GM18520 (cell line): ENCODE measurements at regions not wholly inside any gene's neighbourhood (a gene's known extent, or its start where the extent isn't known, plus 50 kb on each side); places are given as distances from the start of the nearest gene placed in this dataset.

Source experiments
- ATAC-seq: cut with Tn5 transposase; IDR thresholded peaks from one replicate; pipeline ENCODE4 v1.9.1; 2021; ENCODE audit not compliant: unreplicated experiment

DNA sequence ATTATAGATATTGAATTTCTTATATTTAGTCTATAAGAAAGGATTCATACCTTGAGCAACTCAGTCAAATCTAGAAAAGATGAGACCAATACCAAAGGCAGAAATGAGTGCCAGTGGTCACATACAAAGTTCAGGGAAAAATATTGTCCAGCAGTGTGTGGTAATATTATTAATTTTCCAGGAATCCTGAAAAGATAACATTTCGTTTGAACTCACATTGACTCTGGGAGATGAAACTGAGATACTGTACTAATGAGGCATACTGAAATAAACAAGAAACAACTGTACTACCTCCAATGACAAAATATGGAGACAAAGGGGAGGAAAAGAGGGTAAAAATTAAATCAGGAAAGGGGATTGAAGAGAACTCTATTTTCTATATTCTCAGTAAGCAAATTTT is 212.4 kb downstream of the TRAM1L1 start:
- no peak for ATAC-seq

DNA sequence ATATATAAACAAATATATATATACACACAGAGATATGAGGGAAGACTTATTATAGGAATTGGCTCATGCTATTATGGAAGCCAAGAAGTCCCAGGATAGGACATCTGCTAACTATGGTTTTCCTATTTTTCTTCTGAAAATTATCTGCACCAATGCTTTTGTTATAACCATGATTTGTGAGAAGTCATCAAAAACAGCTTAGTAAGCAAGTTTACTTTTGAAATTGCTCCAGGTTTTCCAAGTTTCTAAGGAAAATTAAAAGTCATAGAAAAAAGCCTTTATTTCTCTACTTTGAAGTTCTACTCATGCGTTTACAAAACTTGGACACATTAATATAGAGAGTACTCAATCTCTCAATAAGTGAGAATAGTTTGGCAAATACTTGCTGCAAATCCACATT is 213.1 kb downstream of the TRAM1L1 start:
- ATAC-seq = no peak

DNA sequence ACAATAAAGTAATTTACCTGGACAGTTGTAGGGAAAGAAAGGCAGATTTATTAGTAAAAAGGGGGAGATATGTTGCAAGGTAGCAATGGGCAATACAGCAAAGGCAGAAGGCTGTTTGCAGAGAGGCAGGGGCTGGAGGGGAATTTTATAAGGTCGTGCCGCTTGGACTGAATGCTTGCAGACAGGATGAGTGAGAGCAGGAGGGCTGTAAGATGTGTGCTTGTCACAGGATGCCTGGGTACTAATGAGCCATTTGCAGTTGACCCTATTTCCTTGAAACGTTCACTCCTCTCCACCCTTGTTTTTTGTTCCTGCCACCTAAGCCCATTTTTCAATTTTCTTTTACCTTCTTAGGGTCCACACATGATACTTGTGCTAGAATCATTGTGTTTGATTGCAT is 214.7 kb downstream of the TRAM1L1 start:
- no peak for ATAC-seq

DNA sequence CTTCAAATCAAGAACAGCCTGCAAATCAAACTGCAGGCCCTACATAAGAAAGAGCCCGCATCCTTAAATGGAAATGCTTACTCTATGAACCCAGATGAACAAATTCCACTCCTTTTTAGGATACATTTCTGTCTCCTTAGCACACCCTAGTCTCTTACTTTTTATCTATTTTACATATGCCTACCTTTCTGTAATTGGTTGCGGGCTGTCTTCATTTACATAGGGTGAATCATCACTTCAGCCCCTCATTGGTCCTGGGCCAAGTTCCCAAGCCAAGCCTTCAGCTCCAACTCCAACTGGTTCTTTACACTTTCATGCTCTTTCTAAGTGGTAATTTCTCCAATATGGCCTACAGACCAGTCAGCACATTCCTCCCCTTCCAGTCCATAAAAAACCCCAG is 219.3 kb downstream of the TRAM1L1 start:
- no peak for ATAC-seq

DNA sequence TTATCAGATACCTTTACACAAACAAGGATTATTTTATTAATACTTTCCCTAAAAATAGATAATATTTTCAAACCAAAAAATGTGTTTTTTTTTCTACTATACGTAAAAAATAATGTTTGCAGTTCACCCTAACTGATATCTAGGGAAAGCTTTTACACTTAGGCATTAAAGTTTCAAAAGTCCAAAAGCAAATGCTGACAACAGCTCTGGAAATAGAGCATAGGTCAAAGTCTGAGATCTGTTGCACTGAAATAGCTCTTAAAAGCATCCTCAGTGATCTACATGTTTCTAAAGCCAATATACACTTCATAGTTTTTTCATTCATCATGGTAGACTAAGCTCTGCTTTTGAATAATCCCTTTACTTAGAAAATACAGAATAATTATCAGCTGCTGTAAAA is 222.8 kb downstream of the TRAM1L1 start:
- no peak for ATAC-seq

DNA sequence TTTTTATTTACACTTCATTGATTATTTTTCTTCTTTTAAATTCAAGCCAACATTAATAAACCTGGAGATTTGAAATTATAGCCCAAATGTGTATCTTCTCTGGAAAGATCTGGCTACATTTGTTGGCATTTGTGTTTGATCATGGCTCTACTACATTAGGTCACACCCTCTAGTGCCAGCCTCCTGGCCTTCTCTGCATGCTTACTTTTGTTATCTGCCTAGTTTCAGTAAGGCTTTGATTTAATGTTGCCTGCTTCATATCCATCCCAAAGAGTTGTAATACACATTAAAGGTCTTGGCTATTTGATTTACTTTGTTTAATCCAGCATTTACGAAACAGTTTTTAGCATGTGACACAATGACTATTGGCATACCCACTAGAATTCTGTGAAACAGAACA is 224.5 kb downstream of the TRAM1L1 start:
- no peak for ATAC-seq

DNA sequence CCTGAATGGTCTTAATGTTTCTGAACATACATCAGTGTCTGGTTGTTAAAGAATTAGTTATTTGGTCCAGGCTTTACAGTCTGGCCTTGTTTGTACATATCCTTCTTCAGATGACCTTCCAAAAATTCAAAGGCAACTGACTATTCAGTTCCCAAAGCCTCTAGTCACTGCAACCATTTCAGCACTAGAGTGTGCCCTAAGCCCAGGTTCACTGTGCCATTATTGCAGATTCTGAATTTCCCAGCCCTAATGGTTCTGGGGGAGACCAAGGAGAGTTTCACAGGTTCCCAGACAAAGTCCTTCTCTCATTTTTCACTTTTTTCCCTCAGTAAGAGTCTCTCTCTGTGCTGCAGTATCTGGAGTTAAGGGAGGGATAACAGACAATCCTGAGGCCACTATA is 235.8 kb downstream of the TRAM1L1 start:
- ATAC-seq = no peak

DNA sequence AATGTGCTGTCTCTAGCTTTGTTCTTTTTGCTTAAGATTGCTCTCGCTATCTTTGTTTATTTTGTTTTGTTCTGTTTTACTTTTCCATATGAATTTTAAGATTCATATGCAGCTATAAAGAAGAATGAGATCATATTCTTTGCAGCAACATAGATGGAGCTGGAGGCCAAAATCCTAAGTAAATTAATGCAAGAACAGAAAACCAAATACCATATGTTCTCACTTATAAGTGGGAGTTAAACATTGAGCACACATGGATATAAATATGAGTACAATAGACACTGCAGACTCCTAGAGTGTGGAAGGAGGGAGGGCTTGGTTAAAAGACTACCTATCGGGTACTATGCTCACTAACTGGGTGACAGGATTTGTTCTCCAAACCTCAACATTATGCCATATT is 237.8 kb downstream of the TRAM1L1 start:
- no peak for ATAC-seq

DNA sequence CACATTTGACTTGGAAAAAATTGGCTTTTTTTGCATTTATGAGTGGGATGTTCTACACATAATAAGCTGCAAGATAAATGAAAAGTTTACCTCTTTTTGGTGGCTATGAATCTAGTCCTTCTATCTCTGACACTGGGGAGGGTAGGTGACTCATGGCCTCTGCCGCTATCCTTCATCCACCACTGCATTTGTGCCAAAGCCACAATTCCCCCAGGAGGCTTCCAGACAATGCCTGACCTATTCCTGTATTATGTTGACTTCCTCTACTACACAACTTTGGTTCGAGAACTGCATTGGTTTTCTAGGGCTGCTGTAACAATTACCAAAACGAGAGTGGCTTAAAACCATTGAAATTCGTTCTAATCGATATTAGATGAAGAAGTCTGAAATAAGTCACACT is 245.6 kb downstream of the TRAM1L1 start:
- no peak for ATAC-seq

DNA sequence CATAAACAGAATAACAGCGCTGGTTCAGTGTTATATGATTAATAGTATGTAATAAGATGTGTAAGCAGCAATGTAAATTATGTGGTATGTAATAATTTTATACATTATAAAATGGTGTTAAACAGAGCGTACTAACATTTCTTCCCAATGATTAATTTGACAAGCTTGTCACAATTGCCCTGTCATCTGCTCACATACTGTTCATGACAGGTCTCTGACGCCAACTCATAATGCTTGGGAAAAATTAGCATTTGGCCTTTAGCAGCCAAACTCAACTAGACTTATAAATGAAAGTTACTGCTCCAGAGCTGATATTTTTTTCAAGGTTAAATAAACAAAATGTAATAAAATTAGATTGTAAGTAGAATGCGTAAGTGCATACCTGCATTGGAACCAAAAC is 246.8 kb downstream of the TRAM1L1 start:
- ATAC-seq = no peak

DNA sequence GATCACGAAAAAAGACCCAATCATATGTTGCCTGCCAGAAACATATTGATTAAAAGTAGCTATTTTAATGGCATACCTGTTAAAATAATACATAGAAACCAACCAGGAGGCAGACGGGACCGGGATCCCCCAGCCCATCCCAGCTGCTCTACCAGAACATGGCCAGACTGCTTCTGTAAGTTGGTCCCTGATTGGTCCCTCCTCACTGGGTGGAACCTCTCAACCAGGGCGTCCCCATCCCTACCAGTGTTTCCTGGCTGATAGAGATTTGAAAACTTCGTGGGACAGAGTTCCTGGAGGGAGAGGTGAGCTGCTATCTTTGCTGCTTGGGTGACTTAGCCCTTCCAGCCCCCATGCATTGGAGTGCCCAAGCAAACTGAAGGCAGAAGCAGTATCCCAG is 256.2 kb downstream of the TRAM1L1 start:
- ATAC-seq = no peak

DNA sequence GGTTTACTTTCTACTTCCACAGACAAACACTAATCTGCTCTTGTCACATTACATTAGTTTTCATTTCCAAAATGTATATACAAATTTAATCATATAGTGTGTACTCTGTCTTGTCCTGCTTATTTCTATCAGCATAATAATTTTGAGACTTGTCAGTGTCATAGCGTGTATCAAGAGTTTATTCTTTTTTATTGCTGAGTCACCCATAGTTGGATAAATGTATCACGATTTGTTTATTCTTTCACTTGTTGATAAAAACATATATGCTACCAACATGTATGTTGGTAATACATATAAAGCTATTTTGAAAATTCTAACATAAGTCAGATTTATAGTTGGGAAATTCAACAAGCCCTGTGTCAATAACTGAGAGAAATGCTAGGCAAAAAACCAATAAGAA is 261.2 kb downstream of the TRAM1L1 start:
- ATAC-seq = no peak

DNA sequence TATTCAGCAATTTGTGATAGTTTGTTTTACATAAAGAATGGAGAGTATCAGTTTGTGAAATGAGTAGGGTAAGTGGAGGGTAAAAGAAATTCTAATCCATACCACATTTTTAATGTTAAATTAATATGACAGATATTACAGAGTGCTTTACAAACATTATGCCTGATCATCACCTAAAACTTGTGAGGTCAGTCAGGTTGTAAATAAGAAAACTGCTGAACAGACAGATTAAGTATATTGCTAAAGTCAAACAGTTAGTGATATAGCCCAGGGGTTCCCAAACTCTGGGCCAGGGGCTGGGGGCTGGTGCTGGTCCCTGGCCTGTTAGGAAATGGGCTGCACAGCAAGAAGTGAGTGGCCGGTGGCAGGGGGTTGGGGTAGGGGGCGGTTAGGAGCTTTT is 273.6 kb downstream of the TRAM1L1 start:
- ATAC-seq = no peak

DNA sequence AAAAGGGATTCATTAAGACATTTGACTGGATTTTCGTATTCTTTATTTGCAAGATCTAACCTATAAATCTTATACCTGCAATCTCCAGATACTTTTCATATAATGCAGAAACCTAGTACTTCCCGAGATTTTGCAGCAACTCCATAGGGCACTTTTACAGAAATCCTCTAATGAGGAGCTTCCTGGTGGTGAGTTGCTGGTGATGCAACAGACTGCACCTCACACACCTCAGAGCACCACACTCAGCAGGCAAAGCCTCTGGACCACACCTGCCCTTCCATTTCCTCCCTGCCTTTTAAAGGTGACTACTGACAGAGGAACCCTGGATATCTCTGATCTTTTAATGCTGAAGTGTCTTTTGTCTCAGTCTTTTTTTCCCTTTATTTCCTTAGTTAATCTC is 289.4 kb downstream of the TRAM1L1 start:
- ATAC-seq = no peak

DNA sequence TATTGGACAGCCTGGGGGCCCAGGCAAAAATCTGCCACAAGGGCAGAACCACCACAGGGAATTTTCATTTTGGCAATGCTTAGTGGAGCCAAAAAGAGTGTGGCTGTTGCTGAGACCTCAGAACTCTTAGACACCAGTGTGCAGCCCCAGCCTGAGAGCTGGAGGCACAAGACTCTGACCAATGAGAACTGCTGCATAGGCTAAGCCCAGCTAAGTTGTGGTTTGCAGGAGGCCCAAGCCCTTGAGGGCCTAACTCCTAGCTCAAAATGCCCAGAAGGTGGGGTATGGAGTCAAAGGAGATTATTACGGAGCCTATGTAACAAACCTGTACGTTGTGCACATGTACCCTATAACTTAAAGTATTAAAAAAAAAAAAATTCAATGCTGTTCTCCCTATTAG is 296.7 kb downstream of the TRAM1L1 start:
- ATAC-seq = no peak

DNA sequence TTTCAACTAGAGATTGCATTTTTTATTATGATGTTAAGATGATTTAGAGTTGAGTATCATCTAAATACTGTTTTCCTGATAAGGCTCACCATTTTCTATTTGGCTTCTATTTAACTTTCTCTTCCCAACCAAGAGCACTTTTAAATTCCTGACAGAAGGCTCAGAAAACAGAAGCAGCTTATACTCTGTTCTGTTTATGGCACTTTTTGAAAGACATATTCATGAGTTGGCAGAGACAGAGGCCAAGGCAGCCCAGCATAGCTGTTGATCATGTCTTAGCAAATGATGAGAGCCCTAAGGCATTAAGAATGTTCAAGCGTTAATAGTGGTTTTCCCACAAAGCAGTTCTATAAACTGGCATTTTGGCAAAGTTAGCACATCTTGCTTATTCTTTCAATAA is 330.3 kb downstream of the TRAM1L1 start:
- no peak for ATAC-seq

DNA sequence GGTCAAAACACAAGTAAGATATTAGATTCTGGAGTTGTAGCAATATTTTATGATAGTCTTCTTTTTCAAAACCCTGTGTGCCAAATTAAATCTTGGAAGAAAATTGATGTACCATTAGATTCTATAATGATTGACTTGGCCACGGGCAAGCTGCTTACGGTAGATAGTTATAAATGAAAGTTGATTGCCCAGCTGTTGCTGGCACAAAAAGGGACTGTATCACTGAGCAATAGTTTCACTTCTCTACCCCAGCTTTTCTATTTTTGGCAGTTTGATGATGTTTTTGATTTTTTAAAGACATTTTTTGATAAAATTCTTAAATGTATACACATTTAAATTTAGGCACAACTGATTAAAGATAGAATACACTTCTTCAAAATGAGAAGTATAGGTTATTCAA is 333.3 kb downstream of the TRAM1L1 start:
- ATAC-seq = no peak

DNA sequence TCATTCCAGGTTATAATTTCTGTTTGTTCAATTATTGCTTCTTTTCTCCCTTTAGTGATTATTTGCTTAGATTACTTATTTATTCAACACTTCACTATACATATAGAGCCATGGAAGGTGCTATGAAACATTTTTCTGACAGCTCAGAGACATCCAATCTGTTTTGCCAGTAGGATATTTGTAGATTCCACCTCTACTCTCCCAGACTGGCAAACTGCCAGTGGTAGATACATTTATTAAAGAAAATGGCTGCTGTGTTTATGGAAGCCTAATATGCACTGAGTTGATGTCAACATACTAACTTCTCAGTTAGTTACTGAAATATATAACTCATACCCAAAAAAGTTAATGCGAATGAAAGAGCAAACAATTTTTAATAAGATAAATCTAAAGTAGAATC is 348.6 kb downstream of the TRAM1L1 start:
- no peak for ATAC-seq

DNA sequence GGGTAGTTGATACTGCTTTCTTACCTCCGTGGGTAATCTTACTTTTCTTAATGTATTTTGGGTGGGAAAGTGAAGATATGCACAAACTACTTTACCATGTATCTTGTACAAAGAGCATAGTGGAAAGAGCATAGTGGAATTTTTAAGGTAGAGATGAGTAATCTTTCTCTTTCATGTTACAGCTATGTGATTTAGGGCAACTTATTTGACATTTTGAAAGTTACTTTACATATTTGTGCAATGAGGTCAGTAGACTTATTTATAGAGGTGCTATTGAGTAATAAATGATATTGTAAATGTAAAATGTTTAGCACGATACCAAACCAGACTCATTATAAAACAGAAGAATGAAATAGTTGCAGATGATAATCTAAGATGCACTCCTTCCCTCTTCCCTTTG is 351.2 kb downstream of the TRAM1L1 start:
- ATAC-seq = no peak

DNA sequence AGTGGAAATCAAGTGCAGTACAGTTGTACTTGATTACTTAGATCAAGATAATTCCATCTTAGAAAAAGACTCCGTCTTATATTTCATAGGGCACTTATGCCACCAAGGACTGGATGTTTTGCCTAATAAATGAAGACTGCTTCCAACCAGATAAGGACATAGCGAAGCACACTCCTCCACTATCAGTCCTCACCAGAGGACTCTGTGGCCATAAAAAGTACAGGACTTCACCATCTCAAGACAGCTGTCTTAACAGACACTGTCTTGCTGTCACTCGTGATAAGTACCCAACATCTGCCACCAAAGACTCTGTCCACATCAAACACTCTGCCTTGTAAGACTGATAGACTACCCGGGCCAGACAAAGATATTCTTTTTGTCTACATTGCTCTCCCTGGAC is 352.0 kb downstream of the TRAM1L1 start:
- ATAC-seq = no peak

DNA sequence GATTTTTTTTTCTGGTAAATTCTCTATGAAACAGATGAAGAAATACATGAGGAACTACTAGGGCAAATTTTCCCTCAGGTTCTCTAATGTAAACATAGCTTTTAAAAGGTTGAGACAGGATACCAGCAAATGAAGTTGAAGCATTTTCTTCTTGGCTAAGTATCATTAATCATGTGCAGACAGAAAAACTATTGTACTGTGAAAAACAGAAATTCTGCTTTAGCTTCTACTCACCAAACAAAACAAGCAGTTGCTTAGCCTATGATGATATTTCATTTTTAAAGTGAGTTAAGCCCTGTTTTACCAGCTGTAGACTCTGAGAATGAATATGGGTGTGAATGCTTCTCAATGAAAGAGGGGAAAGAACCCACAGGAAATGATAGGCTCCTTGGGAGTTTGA is 358.9 kb downstream of the TRAM1L1 start:
- ATAC-seq = no peak

DNA sequence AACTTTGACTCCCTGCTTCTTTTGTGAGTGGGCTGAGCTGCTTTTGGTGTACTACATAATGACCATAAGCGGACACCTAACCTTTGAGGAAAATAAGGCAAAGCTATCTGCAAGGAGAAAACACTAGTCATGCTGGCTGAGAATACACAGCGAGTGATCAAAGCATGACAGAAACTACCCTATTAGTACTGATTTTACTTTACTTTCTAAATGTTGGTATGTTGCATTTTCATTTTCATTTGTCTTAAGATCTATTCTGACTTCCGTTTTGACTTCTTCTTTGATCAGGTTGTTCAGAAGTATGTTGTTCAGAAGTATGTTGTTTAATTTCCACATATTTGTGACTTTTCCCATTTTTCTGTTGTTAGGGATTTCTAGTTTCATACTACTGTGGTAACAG is 361.1 kb downstream of the TRAM1L1 start:
- peak; percentile 99 for ATAC-seq

DNA sequence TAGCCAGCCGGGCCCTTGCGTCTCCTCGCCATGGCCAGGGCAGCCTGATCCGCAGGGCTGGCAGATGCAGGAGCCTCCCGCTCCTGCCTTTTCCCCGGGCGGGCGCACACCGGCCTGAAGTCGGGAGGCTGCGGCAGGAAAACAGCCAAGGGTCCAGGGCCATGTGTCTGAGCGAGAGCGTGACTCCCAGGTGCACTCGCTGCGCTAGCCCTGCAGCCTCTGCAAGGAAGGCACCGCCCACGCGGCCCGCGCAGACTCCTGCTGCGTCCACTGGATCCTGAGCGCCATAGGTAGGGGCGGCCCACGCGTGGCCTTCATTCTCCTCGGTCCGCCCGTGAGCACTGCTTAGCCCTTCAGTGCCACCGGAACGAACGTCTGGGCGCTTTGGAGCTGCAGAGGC is 379.9 kb downstream of the TRAM1L1 start:
- no peak for ATAC-seq

DNA sequence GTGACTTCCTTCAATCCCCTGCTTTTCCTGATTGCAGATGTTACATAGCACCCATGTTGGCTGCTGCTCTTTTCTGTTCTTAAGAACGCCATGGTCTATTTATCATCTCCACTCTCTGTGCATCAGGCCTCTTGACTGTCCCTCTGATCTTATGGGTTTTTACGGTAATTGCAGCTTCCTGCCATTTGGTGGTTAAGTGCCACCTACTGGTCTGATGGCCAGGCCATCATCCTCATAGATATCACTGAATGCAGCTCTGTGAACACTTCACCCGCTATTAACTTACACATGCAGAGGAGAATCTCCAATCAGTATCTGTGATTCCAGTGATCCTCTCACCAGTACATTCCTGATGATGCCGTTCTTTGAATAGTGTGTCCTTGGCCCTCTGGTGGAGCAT is 382.4 kb downstream of the TRAM1L1 start:
- ATAC-seq = no peak
